HG03520 (cell line): ENCODE measurements at regions not wholly inside any gene's neighbourhood (a gene's known extent, or its start where the extent isn't known, plus 50 kb on each side); places are given as distances from the start of the nearest gene placed in this dataset.
"Not testable (repeated sequence)": the region's sequence is repeated elsewhere in the genome, so short reads cannot be mapped to it uniquely, and the experiment has no call there.

Source experiments
- ATAC-seq: cut with Tn5 transposase; IDR thresholded peaks from one replicate; pipeline ENCODE4 v1.9.1; 2021; ENCODE audit warnings: mild to moderate bottlenecking, moderate library complexity; ENCODE audit not compliant: unreplicated experiment

DNA sequence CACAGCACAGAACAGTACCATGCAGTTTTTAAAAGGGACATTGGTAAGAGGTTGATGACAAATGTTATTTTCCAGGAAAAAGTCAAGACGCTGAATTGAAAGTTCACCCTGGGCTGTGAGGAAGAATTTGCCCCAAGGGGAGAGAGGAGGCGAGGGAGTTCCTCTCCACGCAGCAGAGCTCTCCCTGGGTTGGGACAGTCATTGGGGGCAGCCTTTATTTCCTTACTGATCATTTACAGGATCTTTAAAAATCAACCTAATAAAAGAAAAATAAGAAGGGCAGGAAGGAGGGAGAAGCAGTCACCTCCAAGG is 49.9 kb upstream of the WNT7B start:
- ATAC-seq, result no peak

DNA sequence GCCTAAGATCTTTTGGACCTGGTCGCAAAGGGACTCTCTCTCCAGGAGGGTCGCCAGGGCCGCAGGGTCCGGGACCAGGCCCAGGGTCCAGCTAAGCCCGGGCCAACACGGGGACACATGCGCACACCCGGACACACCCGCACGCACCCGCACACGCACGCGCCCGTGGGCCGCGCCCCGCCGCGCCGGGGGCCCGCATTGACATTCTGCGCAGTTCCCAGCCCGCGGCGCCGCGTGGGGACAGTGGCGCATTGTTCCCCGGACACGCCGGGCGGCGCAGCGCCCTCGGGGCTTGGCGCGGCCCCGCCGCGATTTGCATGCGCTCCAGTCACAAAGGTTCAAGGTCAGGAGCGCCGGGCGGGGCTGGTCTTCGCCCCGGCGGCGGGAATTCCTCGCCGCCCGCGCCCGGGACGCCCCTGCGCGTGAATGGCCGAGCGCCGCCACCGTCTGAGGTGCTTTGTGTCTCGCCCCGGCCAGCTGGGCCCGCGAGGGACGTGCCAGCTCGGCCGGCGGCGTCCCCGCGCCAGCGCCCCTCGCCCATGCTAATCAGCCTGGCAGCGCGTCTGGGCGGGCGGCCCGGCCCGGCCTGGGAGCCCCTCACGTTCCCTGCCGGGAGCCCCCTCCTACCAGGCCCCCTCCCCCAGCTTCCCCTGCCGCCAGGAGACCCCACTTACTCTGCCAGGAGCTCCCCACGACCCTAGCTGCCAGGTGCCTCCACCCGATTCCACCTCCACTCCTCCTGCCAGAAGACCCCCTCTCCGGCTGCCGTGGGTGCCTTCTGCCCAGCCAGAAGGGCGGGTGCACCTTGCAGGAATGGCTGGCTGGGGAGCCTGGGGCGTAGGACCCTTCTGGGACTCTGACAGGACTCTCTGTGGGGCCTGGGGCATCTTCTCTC is 50.5 kb upstream of the WNT7B start:
- no peak for ATAC-seq

DNA sequence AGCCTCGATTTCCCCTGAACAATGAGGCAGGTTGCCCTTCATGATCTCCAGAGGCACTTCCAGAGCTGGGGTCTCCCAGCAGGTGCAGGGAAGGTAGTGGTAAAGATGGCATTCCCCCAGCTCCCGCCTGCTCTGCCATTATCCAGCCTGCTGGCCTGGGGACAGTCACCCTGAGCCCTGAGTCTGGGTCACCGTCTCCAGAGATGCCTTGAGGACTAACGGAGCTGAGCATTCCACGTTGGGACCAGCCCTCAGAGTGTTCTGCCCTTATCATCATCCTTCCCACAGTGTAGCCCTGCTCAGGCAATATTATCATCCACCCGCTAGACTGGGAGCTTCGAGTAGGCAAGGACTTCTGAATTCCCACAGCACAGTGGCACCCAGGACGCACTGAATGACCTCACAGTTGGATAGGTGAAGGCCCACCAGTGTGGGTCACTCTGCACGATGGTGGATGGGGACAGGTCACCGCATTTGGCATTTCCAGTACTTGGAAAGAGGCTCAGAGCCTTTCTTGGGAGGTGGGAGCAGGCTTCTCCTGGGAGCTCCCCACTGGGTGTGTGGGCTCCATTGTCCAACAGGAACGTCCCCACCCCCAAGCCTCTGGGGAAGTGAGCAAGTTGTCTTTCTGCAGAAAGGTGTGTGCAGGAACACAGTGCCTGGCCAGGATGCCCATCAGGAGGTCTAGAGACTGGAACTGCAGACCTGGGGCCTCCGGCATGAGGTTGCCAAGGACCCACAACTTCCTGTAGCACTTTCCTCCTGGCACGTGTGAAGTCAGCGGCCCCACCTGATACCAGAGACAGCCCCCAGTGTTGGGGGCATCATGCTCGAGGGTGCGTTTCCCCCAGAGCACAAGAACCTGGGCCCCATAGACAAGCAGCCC is 51.4 kb upstream of the WNT7B start:
- no peak for ATAC-seq

DNA sequence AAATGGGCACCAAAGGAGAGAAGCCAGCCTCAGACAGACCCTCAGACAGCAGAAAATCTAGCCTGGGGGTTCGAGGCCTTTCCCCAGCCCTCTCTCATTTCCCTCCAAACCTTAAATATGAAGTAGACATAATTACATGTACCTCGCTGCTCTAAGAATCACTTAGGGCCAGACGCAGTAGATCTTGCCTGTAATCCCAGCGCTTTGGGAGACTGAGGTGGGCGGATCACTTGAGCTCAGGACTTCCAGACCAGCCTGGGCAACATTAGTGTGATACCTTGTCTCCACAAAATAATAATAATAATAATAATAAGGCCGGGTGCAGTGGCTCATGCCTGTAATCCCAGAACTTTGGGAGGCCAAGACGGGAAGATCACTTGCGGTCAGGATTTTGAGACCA is 52.1 kb upstream of the WNT7B start:
- ATAC-seq, result no peak

DNA sequence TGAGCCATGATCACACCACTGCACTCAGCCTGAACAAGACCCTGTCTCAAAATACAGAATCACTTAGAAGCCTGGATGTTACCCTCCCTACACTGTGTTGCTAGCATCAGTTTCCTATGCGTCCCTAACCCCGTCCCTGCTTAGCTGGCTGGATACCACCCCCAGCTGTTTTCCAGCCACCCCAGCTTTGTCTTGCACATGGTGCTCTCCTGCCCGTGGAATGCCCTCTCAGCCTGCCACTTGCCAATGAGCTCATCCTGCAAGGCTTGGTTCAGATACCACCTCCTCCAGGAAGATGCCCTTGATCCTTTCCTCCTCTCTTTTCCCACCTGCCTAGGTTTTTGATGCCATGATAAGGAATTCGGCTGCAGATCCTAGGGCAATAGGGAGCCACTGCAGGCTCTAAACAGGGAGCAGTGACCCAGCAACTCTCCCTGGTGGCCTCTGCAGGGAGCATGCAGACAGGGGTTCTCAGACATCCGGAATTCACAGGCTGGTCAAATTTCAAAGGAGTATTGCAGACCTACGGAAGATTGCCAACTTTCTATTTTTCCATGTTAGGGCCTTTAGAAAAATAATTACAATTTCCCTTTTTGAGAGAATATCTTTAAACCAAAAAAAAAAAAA is 52.7 kb upstream of the WNT7B start:
- no peak for ATAC-seq

DNA sequence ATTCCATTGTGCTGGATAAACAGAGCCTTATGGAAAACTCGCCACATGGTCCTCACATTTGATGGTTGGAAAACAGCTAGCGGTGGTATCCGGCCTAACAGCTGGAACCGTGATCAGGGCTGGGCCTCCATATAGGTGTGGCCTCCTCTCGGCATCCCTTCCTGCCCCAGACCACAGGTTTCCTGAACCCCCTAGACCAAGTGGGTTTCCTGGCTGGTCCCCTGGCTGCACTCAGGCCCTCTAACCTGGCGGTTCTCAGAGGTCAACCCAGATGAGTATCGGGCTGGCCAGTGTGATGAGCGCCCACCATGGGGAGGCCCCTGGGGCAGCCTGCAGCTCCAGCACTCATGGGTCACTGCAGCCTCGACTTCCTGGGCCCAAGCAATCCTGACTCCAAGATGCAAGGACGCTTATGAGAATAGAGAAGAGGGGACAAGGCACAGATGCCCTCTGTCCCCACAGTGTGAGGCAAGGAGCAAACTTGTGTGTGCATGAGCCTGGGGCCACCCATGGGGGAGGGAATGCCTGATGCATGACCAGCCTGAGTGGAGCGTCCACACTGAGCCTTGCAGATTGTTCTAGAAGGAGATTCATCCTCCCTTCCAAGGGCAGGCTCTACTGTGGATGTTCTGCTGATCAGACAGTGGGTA is 53.4 kb upstream of the WNT7B start:
- no peak for ATAC-seq

DNA sequence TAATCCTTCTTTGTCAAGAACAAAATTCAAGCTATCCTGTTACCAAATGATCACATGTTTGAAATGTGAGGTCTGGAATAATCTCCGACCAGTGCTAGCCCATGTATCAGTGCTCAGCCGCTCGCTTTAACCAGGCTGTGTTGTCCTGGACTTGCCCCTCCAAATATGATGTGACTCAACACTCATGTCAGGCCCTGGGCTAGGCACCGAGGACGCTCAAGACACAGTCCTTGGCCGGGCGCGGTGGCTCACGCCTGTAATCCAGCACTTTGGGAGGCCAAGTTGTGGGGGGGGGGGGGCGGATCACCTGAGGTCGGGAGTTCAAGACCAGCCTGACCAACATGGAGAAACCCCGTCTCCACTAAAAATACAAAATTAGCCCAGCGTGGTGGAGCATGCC is 54.1 kb upstream of the WNT7B start:
- no peak for ATAC-seq

DNA sequence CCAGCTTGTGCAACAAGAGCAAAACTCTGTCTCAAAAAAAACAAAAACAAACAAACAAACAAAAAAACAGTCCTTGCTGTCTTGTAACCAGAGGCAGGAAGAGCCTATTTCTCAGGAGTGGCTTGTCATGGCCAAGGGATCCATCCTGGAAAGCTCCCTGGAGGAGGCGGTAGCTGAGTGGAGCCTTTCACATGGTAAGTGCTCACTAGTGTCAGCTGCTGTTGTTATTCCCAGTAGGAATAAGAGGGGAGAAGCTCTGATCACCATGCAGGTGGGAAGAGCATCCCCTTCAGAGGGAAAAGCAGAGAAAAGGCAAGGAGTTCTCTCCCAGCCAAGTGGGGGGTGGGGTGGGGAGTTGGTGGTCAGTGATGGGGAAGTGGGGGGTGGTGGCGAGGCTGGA is 54.6 kb upstream of the WNT7B start:
- ATAC-seq, result no peak

DNA sequence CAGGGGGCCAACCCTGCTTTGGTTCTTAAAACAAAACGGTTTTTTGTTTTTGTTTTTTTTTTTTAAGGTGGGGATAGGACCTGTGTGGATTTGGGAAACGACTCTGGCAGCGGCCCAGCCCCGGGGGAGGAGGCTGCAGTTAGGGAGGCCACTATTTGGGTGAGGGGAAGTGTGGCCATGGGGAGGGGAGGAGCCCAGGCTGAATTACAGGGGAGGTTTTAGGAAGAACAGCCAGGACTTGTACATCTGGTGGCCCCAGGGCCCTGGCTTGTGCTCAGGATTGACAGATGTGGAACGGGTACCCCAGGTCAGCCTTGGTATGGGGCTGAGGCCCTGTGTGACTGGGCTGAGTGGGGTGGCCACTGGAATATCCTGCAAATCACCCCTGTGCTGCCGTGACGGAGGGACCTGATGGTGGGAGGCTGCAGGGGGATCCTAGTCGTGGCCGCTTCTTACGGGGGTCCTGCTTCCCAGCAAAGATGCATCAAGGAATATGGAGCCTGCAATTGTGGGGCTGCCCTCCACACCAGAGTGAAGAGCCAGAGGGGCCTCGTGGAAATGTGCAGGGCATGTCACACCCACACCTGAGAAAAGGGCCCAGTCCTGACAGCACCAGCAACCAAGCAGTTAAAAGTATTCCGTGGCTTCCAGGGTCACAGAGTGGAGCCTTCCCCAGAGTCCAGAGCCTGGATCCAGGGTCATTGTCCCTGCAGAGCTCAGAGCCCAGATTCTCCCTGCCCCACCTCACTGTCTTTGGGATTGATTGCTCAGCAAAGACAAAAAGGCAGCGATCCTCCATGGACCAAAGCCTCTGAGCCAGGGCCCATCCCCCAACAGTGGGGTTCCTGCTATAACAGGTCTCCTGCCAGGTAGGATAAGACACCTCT is 55.2 kb upstream of the WNT7B start:
- no peak for ATAC-seq

DNA sequence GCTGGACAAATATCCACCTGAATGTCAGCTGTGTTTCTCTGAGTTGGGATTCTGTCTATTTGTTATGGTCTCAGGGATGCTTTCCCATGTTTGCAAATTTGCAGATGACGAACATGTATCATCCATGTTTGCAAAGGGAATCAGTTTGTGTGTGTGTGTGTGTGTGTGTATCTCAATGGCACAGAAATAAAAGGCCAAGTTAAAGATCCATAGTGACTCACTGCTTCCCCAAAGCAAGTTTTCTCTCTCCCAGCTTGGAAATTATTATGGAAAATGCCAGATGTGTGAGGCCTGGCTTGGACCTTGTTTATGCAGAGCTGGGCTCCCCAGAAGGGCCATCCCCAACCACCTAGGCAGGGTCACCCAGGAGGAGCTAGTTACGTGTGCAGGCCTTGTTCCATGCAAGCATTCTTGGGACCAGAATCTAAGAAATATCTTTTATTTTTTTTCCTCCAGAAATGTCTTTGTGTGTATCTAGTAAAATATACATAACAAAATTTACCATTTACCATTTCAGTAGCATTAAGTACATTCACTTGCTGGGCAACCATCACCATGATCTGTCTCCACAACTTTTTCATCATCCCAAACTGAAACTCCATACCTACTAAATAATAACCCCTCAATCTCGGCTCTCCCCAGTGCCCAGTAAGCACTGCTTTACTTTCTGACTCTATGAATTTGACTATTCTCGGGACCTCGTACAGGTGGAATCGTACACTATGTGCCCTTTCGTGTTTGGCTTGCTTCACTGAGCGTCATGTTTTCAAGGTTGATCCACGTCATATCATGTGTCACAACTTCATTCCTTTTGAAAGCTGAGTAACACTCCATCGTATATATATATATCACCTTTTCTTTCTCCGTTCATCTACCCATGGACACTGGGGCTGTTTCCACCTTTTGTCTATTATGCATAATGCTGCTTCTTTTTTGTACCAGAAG is 56.6 kb upstream of the WNT7B start:
- ATAC-seq, result no peak

DNA sequence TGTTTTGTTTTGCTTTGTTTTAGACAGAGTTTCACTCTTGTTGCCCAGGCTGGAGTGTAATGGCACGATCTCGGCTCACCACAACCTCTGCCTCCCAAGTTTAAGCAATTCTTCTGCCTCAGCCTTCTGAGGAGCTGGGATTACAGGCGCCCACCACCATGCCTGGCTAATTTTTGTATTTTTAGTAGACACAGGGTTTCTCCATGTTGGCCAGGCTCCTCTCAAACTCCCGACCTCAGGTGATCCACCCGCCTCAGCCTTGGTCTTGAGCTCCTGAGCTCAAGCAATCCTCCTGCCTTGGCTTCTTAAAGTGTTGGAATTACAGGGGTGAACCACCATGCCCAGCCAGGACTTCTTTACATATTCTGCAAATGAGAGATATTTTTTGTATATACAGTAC is 57.5 kb upstream of the WNT7B start:
- ATAC-seq, result not testable (repeated sequence)

DNA sequence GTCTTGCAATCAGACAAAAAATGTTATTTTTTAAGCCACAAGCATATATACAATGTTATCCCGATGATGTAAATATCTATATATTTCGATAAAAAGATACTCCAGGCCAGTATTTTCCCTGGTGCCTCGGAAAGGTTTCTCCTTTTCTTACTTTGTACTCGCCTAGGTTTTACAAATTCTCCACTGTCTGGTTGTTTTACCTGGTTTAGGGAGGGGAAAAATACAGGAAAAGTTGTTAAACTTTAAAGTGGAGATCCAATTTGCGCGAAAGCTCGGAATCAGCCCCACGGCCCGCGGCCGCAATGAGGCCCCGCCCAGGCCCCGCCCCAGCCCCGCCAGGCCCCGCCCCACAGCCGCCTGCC is 58.4 kb upstream of the WNT7B start:
- ATAC-seq, result no peak

DNA sequence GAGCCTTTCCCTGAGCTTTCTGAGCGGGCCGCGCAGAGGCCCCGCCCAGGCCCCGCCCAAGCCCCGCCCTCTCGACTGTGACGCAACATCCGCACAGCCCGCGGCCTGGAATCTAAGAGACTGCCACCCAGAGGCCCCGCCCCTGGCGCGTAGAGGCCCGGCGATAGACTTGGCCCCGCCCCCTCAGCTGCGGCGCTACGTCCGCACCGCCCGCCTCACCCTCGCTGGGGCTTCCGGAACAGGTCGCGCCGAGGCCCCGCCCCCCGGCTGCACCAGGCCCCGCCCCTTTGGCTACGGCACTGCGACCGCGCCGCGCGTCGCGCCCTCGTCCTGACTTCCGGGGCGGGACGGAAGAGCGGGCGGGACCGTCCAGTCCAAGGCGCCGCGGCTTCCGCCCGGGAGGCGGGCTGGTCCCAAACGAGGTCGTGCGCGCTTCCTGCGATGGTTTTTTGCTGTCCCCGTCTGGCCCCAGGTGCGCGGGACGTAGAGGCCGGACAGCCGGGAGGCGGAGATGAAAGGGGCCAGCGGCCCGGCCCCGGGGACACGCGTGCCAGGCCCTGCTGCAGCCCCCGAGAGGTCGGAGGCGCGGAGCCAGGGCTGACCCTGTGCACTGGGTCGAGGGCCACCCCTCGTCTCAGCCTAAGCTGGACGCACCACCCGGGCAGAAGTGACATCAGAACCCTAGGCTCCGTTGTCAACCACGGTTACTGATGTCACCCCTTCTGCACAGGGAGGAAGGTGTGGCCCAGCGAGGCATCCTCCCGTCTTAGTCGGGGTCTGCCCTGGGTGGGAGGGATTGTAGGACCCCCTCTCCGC is 59.0 kb upstream of the WNT7B start:
- ATAC-seq, result peak; percentile 90

DNA sequence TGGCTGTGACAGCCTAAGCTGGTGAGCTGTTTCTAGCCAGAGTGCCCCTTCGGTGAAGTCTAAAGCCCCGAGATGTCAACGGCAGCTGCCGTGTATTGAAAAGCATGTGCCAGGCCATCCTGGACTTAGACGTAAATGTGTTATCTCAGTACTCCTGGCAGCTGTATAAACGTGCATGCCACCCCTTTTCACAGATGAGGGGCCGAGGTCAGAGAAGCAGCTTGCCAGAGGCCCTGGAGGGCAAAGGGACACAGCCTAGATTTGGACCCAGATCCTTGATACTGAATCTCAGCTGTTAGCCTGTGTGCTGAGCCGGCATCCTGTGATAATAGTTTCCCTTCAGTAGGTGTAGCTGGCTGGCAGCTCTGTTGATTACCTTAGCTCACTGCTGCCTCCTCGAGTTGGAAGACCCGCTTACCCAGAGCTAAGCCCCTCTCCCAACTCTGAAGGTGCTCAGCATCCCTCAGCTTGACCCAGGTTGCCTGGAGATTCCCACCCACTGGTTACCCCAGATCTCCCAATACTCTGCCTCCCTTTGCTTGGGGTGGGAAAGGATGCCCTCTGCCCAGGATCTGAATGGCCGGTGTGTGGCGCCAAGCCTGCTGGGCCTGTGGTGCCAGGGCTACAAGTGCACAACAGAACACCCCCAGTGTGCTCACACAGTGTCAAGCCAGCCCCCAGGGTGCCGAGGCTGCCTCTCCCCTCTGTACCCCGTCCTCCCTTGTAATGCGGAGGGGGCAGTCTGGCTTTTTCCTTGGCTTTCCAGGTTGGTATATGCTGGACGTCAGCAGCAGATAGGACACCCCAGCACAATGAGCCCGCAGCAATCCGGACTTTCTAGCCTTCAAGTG is 59.8 kb upstream of the WNT7B start:
- no peak for ATAC-seq

DNA sequence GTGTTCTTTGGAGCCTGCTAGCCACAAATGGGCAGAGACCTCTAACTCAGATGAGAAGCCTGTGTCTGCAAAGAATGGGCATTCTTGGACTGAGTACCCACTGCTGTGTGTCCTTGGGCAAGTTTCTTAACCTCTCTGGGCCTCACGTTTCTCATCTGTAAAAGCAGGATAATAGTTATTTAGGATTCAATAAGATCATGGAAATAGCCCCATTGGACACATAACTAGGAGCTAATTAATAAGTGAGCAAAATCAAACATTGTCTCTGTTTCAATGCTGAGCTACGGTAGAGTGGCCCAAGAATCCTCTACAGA is 61.2 kb upstream of the WNT7B start:
- no peak for ATAC-seq

DNA sequence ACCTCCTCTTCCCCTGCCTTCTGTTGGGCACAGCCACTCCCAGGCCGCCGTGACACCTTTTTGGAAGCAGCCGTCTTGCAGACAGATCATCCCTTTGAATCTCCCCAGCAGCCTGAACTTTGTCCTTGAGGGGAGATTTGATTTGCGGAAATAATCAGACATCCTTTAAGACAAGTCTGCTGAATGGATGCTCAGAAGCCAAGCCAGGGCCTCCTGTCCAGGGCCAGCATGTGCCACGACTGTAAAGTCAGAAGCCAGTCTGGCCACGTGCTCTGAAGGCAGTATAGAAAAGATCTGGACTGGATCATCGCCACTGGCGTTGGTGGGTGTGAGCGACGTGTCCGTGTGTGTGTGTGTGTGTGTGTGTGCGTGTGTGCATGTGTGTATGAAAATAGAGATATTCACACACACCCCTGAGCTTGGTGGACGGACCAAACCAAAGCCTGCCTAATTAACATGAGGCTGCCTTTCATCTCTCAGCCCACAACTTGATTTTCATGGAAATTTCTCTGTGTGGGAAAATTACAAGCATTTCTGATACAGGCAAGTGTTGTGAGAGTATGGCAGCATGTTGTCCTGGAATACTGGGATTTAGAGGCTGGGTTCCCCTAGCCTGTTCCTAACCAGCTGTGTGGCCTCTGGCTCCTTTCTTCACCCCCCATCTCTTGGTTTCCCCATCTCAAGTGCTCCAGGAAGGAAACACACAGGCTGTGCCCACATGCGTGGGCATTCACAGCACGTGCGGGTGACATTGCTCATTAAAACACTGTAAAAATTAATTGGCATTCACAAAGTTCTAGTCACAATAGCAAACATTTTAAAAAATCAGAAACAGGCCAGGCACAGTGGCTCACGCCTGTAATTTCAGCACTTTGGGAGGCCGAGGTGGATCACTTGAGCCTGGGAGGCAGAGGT is 61.8 kb upstream of the WNT7B start:
- ATAC-seq, result no peak

DNA sequence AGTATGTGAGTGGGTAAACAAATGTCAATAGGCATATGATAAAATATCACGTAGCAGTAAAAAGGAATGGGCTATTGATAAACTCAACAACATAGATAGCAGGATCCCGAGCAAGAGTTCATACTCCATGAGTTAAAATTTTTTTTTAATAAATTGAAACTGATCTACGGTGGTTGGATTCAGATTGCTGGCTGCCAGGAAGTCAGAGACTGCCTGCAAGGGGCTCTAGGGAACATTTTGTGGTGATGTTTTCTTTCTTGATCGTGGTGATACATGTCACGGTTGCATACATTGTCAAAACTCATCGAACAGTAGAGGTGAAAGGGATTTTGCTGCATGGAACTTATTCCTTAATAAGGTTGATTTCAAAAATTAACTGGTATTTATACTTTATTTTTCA is 62.6 kb upstream of the WNT7B start:
- ATAC-seq, result no peak
